Glutamatergic neuron (in vitro differentiated cells): ENCODE measurements at regions not wholly inside any gene's neighbourhood (a gene's known extent, or its start where the extent isn't known, plus 50 kb on each side); places are given as distances from the start of the nearest gene placed in this dataset.

ENCODE experiments used
- DNase-seq: peaks from one replicate; pipeline ENCODE4 v3.0.0; 2022
- H3K27ac Mint-ChIP-seq: one replicate; pipeline ENCODE4 v1.8.0; 2020; ENCODE audit warnings: mild to moderate bottlenecking, mixed read lengths, inconsistent platforms; ENCODE audit not compliant: unreplicated experiment
- H3K27me3 Mint-ChIP-seq: one replicate; pipeline ENCODE4 v1.8.0; 2020; ENCODE audit warnings: mild to moderate bottlenecking, moderate library complexity, mixed read lengths, inconsistent platforms; ENCODE audit not compliant: unreplicated experiment
- H3K36me3 Mint-ChIP-seq: one replicate; pipeline ENCODE4 v1.8.0; 2020; ENCODE audit warnings: mild to moderate bottlenecking, mixed read lengths, inconsistent platforms; ENCODE audit not compliant: unreplicated experiment
- H3K4me1 Mint-ChIP-seq: one replicate; pipeline ENCODE4 v1.8.0; 2020; ENCODE audit warnings: mild to moderate bottlenecking, low read depth, mixed read lengths, inconsistent platforms; ENCODE audit not compliant: unreplicated experiment
- H3K4me3 Mint-ChIP-seq: one replicate; pipeline ENCODE4 v1.8.0; 2020; ENCODE audit warnings: mild to moderate bottlenecking, mixed read lengths, inconsistent platforms; ENCODE audit not compliant: unreplicated experiment
- H3K9me3 Mint-ChIP-seq: one replicate; pipeline ENCODE4 v1.8.0; 2020; ENCODE audit warnings: mild to moderate bottlenecking, moderate library complexity, mixed read lengths, inconsistent platforms; ENCODE audit not compliant: unreplicated experiment
- TF ChIP-seq, protein P1 (sequence below): fragments of 200-600 bp; sonication (generic); IDR thresholded peaks from one replicate; pipeline ENCODE4 v1.5.0; 2021; ENCODE audit not compliant: partially characterized antibody, unreplicated experiment

DNA sequence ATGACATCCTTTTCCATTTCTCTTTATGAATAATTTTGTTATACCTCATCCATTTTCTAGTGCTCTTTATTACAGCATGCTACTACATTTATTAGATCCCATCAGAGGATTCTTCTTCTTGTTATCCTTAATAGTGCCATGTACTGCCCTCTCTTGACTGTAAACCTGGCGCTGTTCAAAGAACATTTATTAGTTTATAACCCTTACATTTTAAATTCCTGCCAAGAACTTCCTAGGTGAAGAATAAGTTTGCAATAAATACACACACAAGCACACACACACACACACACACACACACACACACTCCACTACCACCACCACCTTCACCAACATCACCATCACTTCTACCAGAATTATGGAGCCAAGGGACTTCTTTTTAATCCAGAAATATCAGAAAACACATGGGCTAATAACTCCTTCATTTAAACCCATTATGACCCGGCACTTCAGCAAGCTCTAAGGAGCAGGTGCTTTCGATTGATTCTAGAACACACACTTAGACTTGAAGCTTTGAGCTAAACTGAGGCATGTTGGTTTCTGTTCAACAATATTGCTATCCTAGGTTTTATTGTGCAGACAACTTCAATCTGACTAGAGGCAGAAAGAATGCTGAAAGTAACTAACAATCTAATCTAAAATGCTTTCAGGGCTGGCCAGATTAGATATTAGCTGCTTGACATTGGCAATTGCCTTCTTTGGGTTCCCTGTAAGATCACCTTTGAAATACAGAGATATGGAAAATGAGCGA lies 556.8 kb downstream of the LMO4 start:
- H3K36me3 Mint-ChIP-seq = no peaks in the 10 kb centered on the region
- no peaks in the 10 kb centered on the region for H3K9me3 Mint-ChIP-seq
- no peaks in the 10 kb centered on the region for H3K4me1 Mint-ChIP-seq
- TF ChIP-seq, protein P1, sequence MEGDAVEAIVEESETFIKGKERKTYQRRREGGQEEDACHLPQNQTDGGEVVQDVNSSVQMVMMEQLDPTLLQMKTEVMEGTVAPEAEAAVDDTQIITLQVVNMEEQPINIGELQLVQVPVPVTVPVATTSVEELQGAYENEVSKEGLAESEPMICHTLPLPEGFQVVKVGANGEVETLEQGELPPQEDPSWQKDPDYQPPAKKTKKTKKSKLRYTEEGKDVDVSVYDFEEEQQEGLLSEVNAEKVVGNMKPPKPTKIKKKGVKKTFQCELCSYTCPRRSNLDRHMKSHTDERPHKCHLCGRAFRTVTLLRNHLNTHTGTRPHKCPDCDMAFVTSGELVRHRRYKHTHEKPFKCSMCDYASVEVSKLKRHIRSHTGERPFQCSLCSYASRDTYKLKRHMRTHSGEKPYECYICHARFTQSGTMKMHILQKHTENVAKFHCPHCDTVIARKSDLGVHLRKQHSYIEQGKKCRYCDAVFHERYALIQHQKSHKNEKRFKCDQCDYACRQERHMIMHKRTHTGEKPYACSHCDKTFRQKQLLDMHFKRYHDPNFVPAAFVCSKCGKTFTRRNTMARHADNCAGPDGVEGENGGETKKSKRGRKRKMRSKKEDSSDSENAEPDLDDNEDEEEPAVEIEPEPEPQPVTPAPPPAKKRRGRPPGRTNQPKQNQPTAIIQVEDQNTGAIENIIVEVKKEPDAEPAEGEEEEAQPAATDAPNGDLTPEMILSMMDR = no peak
- DNase-seq = no peak
- no peak overlapping the region for H3K4me3 Mint-ChIP-seq
- no peak overlapping the region for H3K27ac Mint-ChIP-seq
- no peaks in the 10 kb centered on the region for H3K27me3 Mint-ChIP-seq

DNA sequence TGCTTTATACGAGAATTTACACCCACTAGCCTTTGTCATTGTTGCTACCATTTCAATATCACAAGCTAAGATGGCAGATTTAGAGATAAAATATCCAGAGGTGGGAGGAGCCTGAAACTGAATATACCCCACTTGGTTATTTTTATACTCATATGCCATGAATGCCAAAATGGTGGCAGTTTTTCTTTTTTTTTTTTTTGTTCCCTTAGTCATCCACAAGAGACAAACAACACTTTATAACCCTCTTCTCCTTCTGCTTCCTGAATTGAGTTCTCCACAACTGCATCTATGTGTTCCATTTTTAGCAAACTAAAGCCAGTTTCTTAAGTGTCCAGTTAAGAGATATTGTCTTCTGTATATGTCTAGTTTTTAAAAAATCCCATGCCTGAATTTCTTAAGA lies 558.4 kb downstream of the LMO4 start:
- H3K4me1 Mint-ChIP-seq = no peaks in the 10 kb centered on the region
- H3K4me3 Mint-ChIP-seq = no peak overlapping the region
- no peak overlapping the region for H3K27ac Mint-ChIP-seq
- H3K9me3 Mint-ChIP-seq = no peaks in the 10 kb centered on the region
- H3K36me3 Mint-ChIP-seq = no peaks in the 10 kb centered on the region
- TF ChIP-seq, protein P1 = no peak
- no peak for DNase-seq
- H3K27me3 Mint-ChIP-seq = no peaks in the 10 kb centered on the region

DNA sequence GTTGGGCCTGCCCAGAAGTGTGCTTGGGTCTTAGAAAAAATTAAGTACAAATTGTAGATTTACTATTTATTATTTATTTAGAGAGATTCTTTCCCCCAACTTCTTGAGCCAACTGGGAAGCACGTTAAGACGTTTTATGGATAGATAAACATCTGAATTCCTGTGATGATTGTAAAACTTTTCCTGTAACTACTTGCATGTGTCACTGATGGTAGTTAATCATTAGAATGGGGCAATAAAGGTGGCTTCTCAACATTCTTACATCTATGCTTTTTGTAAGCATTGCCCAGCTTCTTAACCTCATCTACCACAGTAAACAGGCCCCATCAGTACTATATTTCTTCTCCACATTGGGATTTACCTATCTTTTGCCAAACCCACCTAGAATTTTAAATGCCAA lies 559.8 kb downstream of the LMO4 start:
- no peaks in the 10 kb centered on the region for H3K9me3 Mint-ChIP-seq

DNA sequence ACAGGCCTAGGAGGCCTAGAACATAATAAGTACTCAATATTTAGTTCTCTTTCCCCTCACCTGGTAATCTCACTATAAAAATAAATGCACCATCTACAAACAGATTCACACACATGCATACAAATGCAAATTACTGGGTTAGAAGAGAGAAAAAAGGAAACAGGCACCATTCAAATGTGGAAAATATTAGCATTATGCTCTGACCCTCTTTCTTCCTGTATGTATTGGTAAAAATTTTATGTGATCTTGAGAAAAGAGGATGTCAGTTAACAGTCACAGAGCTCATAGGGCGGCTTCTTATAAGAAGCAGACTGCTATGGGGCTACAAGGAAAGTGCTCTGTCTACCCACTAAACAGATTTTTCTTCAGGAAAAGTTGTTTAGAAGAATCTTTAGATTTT lies 565.4 kb downstream of the LMO4 start:
- no peak overlapping the region for H3K4me3 Mint-ChIP-seq
- DNase-seq = no peak
- no peaks in the 10 kb centered on the region for H3K27me3 Mint-ChIP-seq
- TF ChIP-seq, protein P1 = no peak
- no peaks in the 10 kb centered on the region for H3K4me1 Mint-ChIP-seq
- no peaks in the 10 kb centered on the region for H3K9me3 Mint-ChIP-seq
- no peak overlapping the region for H3K27ac Mint-ChIP-seq
- no peaks in the 10 kb centered on the region for H3K36me3 Mint-ChIP-seq

More for the DNA sequence above, 559.8 kb downstream of the LMO4 start:
- H3K27me3 Mint-ChIP-seq = no peaks in the 10 kb centered on the region
- DNase-seq = no peak
- no peak overlapping the region for H3K4me3 Mint-ChIP-seq
- H3K4me1 Mint-ChIP-seq = no peaks in the 10 kb centered on the region
- no peak overlapping the region for H3K27ac Mint-ChIP-seq
- no peaks in the 10 kb centered on the region for H3K36me3 Mint-ChIP-seq
- TF ChIP-seq, protein P1 = no peak

DNA sequence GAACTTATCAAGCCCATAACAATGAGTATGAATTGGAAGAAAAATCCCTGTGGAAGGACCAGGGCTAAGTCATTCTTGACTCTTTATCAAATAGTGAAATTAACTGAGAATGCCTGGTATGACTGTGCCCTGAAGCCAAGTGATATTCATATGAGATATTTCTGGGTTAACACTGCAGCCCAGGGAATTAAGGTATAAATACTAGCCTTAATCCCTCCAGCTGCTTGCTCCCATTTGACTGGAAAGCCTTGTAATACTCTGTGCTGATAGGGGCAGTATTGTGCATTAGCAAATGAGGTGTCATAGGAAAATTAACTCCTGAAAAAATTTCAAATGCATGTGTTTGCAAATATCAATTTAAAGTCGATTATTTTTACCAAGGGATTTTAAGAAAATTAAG lies 568.8 kb downstream of the LMO4 start:
- H3K9me3 Mint-ChIP-seq = no peaks in the 10 kb centered on the region
- H3K27ac Mint-ChIP-seq = no peak overlapping the region
- H3K4me1 Mint-ChIP-seq = no peaks in the 10 kb centered on the region
- no peaks in the 10 kb centered on the region for H3K27me3 Mint-ChIP-seq
- TF ChIP-seq, protein P1 = no peak
- H3K4me3 Mint-ChIP-seq = no peak overlapping the region
- H3K36me3 Mint-ChIP-seq = no peaks in the 10 kb centered on the region
- DNase-seq = no peak
